Thyroid gland (tissue), 4 donors: ENCODE measurements at regions not wholly inside any gene's neighbourhood (a gene's known extent, or its start where the extent isn't known, plus 50 kb on each side); places are given as distances from the start of the nearest gene placed in this dataset.

Experiments used
- POLR2A ChIP-seq, 2 donors: fragments of 450-650 bp; IDR thresholded peaks; one replicate each; pipeline ENCODE4 v1.6.1; 2017; ENCODE audit warnings: antibody characterized with exemption in 2 of 2, mild to moderate bottlenecking in 2 of 2, moderate library complexity in 1 of 2
- TF ChIP-seq, protein P1 (sequence below), 6 experiments: fragments of 200-600 bp in 3 of 6; fragments of 450-650 bp in 3 of 6; sonication (generic) in 3 of 6; IDR thresholded peaks; one replicate each; pipeline ENCODE4 v1.5.1; 2016 to 2019; ENCODE audit warnings: antibody characterized with exemption in 6 of 6, mild to moderate bottlenecking in 2 of 6, inconsistent platforms in 1 of 6, moderate library complexity in 1 of 6

DNA sequence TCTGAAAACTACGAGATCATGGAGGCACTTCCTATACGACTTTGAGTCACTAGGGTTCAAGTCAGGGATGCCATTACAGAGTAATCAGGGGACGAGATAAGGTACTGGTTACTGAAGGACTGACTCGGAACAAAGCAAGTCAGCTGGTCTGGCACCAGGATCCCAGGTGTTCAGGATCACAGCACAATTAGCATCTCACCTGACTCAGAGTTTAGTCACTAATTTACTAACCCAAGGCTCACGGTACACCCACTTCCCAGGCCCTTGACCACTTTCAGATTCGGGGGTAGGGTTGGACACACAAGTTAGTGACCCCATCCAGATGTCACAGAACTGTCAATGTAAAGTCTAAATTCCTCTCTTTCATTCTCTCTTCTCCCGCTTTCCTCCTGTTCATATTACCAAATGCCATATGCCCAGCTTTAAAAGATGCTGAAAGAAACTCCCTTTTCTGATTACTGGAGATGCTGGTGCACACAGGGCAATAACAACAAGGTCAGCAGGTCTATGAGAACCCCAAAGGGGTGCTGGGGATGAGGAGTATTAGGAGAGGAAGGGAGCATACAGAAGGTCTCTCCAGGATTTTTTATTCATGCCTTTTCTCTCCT lies 657.8 kb downstream of the TLE1 start:
- TF ChIP-seq, protein P1, sequence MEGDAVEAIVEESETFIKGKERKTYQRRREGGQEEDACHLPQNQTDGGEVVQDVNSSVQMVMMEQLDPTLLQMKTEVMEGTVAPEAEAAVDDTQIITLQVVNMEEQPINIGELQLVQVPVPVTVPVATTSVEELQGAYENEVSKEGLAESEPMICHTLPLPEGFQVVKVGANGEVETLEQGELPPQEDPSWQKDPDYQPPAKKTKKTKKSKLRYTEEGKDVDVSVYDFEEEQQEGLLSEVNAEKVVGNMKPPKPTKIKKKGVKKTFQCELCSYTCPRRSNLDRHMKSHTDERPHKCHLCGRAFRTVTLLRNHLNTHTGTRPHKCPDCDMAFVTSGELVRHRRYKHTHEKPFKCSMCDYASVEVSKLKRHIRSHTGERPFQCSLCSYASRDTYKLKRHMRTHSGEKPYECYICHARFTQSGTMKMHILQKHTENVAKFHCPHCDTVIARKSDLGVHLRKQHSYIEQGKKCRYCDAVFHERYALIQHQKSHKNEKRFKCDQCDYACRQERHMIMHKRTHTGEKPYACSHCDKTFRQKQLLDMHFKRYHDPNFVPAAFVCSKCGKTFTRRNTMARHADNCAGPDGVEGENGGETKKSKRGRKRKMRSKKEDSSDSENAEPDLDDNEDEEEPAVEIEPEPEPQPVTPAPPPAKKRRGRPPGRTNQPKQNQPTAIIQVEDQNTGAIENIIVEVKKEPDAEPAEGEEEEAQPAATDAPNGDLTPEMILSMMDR (IDR thresholded peaks at IDR 0.05) = no peak
- no peak for TF ChIP-seq POLR2A (IDR thresholded peaks at IDR 0.05)
